GM18858 (cell line): ENCODE measurements at regions not wholly inside any gene's neighbourhood (a gene's known extent, or its start where the extent isn't known, plus 50 kb on each side); places are given as distances from the start of the nearest gene placed in this dataset.

ENCODE experiments used
- ATAC-seq: cut with Tn5 transposase; IDR thresholded peaks from one replicate; pipeline ENCODE4 v1.9.1; 2021; ENCODE audit not compliant: unreplicated experiment

GRCh38 chr22:47388331-47388730 is 625.9 kb downstream of the TBC1D22A start:
- no peak for ATAC-seq

GRCh38 chr22:47386812-47387510 is 624.5 kb downstream of the TBC1D22A start:
- ATAC-seq = no peak

GRCh38 chr22:47384977-47385376 is 622.5 kb downstream of the TBC1D22A start:
- no peak for ATAC-seq

GRCh38 chr22:47382164-47382890 is 619.9 kb downstream of the TBC1D22A start:
- ATAC-seq = no peak

GRCh38 chr22:47381240-47381639 is 618.8 kb downstream of the TBC1D22A start:
- ATAC-seq = no peak

- ATAC-seq = no peak
Measured at GRCh38 chr22:47380692-47381091, 618.2 kb downstream of the TBC1D22A start.

- no peak for ATAC-seq
Measured at GRCh38 chr22:47379037-47379436, 616.6 kb downstream of the TBC1D22A start.

- no peak for ATAC-seq
Measured at GRCh38 chr22:47377926-47378560, 615.6 kb downstream of the TBC1D22A start.

GRCh38 chr22:47376901-47377505 is 614.6 kb downstream of the TBC1D22A start:
- no peak for ATAC-seq

- ATAC-seq = no peak
Measured at GRCh38 chr22:47376322-47376700, 613.9 kb downstream of the TBC1D22A start.

GRCh38 chr22:47375621-47376321 is 613.3 kb downstream of the TBC1D22A start:
- ATAC-seq = no peak

- no peak for ATAC-seq
Measured at GRCh38 chr22:47374901-47375575, 612.6 kb downstream of the TBC1D22A start.

GRCh38 chr22:47374273-47374771 is 611.9 kb downstream of the TBC1D22A start:
- ATAC-seq = no peak

- ATAC-seq = no peak
Measured at GRCh38 chr22:47373648-47374272, 611.3 kb downstream of the TBC1D22A start.

- no peak for ATAC-seq
Measured at GRCh38 chr22:47372596-47373385, 610.3 kb downstream of the TBC1D22A start.

GRCh38 chr22:47372111-47372581 is 609.7 kb downstream of the TBC1D22A start:
- no peak for ATAC-seq

- no peak for ATAC-seq
Measured at GRCh38 chr22:47371263-47372090, 609.0 kb downstream of the TBC1D22A start.
